ENCODE measurements at regions not wholly inside any gene's neighbourhood (a gene's known extent, or its start where the extent isn't known, plus 50 kb on each side); places are given as distances from the start of the nearest gene placed in this dataset.

GRCh38 chr17:59504821-59505220 is 60.6 kb upstream of the DHX40 start:
- Histone ChIP-seq H2BK15ac (ENCODE audit: low read length) (no peak overlapping the region), H3K4ac (ENCODE audit: low read length) (no peak overlapping the region), H3K4me2 (ENCODE audit: insufficient read depth, low read length, poor library complexity, severe bottlenecking) (no peak overlapping the region), H3K9ac (ENCODE audit: low read depth, low read length, poor library complexity) (no peak overlapping the region), H3K36me3 (replicated peaks in 1 of 2; ENCODE audit: control insufficient read depth in 2 of 2, insufficient read depth in 2 of 2, low read length in 2 of 2) (no peaks in the 10 kb centered on the region), H3K14ac (ENCODE audit: low read length) (no peak overlapping the region), H3K4me3 (ENCODE audit: low read length in 2 of 2) (no peak overlapping the region), H2AFZ (ENCODE audit: low read length) (no peak overlapping the region), H2BK5ac (ENCODE audit: low read length) (no peak overlapping the region), H2BK12ac (ENCODE audit: low read length) (no peak overlapping the region), H4K8ac (ENCODE audit: low read depth, low read length) (no peak overlapping the region), H3K23ac (ENCODE audit: low read depth, low read length, poor library complexity) (no peak overlapping the region), H3K27me3 (ENCODE audit: control insufficient read depth in 3 of 3, insufficient read depth in 3 of 3, low read depth in 1 of 3, low read length in 3 of 3) (peaks cover 0 to 7% (median 0%) of the 10 kb centered on the region in 3 experiments), H3K9me3 (replicated peaks in 1 of 2; ENCODE audit: control insufficient read depth in 2 of 2, insufficient read depth in 1 of 2, low read depth in 1 of 2, low read length in 2 of 2) (no peaks in the 10 kb centered on the region), H2BK120ac (ENCODE audit: low read depth, low read length) (no peak overlapping the region), H3K18ac (ENCODE audit: low read length) (no peak overlapping the region), H3K4me1 (ENCODE audit: control insufficient read depth in 2 of 2, insufficient read depth in 1 of 2, low read depth in 1 of 2, low read length in 2 of 2) (peaks cover 2 to 4% of the 10 kb centered on the region in 2 donors), H4K91ac (ENCODE audit: low read depth, low read length, poor library complexity) (no peak overlapping the region), H3K79me1 (ENCODE audit: low read depth, low read length) (no peaks in the 10 kb centered on the region), H2AK5ac (ENCODE audit: low read depth, low read length) (no peak overlapping the region), H3K27ac (replicated peaks; ENCODE audit: low read length) (no peak overlapping the region)
- WGBS, 2 donors (ENCODE audit: extremely low coverage in 2 of 2, insufficient read length in 2 of 2, insufficient replicate concordance in 1 of 2) = no CpG with 5 or more reads among the region's 4 CpGs
- no peak for DNase-seq (ENCODE audit: low spot score)

GRCh38 chr17:59505610-59506276 is 59.7 kb upstream of the DHX40 start:
- Histone ChIP-seq H3K4me2 (ENCODE audit: insufficient read depth, low read length, poor library complexity, severe bottlenecking) (no peak overlapping the region), H3K9me3 (replicated peaks in 1 of 2; ENCODE audit: control insufficient read depth in 2 of 2, insufficient read depth in 1 of 2, low read depth in 1 of 2, low read length in 2 of 2) (no peaks in the 10 kb centered on the region), H2BK12ac (ENCODE audit: low read length) (no peak overlapping the region)

GRCh38 chr17:59506894-59507726 is 58.3 kb upstream of the DHX40 start:
- peaks cover 0 to 7% (median 0%) of the 10 kb centered on the region in 3 experiments for H3K27me3 ChIP-seq (ENCODE audit: control insufficient read depth in 3 of 3, insufficient read depth in 3 of 3, low read depth in 1 of 3, low read length in 3 of 3)

More at GRCh38 chr17:59505610-59506276, 59.7 kb upstream of the DHX40 start:
- Histone ChIP-seq H2AK5ac (ENCODE audit: low read depth, low read length) (no peak overlapping the region), H3K27ac (replicated peaks; ENCODE audit: low read length) (no peak overlapping the region), H2BK5ac (ENCODE audit: low read length) (no peak overlapping the region), H3K18ac (ENCODE audit: low read length) (no peak overlapping the region), H3K36me3 (replicated peaks in 1 of 2; ENCODE audit: control insufficient read depth in 2 of 2, insufficient read depth in 2 of 2, low read length in 2 of 2) (no peaks in the 10 kb centered on the region), H3K4me3 (ENCODE audit: low read length in 2 of 2) (no peak overlapping the region), H3K14ac (ENCODE audit: low read length) (no peak overlapping the region), H4K91ac (ENCODE audit: low read depth, low read length, poor library complexity) (no peak overlapping the region), H3K4ac (ENCODE audit: low read length) (no peak overlapping the region), H2BK120ac (ENCODE audit: low read depth, low read length) (no peak overlapping the region), H2AFZ (ENCODE audit: low read length) (no peak overlapping the region), H4K8ac (ENCODE audit: low read depth, low read length) (no peak overlapping the region), H3K9ac (ENCODE audit: low read depth, low read length, poor library complexity) (no peak overlapping the region), H3K79me1 (ENCODE audit: low read depth, low read length) (no peaks in the 10 kb centered on the region), H3K4me1 (ENCODE audit: control insufficient read depth in 2 of 2, insufficient read depth in 1 of 2, low read depth in 1 of 2, low read length in 2 of 2) (peaks cover 2 to 4% of the 10 kb centered on the region in 2 donors), H3K23ac (ENCODE audit: low read depth, low read length, poor library complexity) (no peak overlapping the region), H3K27me3 (ENCODE audit: control insufficient read depth in 3 of 3, insufficient read depth in 3 of 3, low read depth in 1 of 3, low read length in 3 of 3) (peaks cover 0 to 7% (median 0%) of the 10 kb centered on the region in 3 experiments), H2BK15ac (ENCODE audit: low read length) (no peak overlapping the region)
- no CpG with 5 or more reads among the region's 4 CpGs for WGBS, 2 donors (ENCODE audit: extremely low coverage in 2 of 2, insufficient read length in 2 of 2, insufficient replicate concordance in 1 of 2)
- no peak for DNase-seq (ENCODE audit: low spot score)

GRCh38 chr17:59508999-59509625 is 56.3 kb upstream of the DHX40 start:
- Histone ChIP-seq H3K14ac (ENCODE audit: low read length) (no peak overlapping the region), H3K18ac (ENCODE audit: low read length) (no peak overlapping the region), H2BK5ac (ENCODE audit: low read length) (no peak overlapping the region), H4K8ac (ENCODE audit: low read depth, low read length) (no peak overlapping the region), H3K9ac (ENCODE audit: low read depth, low read length, poor library complexity) (no peak overlapping the region), H2AFZ (ENCODE audit: low read length) (no peak overlapping the region), H3K4me2 (ENCODE audit: insufficient read depth, low read length, poor library complexity, severe bottlenecking) (no peak overlapping the region), H3K9me3 (replicated peaks in 1 of 2; ENCODE audit: control insufficient read depth in 2 of 2, insufficient read depth in 1 of 2, low read depth in 1 of 2, low read length in 2 of 2) (no peaks in the 10 kb centered on the region), H3K4ac (ENCODE audit: low read length) (no peak overlapping the region), H3K4me1 (ENCODE audit: control insufficient read depth in 2 of 2, insufficient read depth in 1 of 2, low read depth in 1 of 2, low read length in 2 of 2) (peaks cover 0 to 2% of the 10 kb centered on the region in 2 donors), H3K27ac (replicated peaks; ENCODE audit: low read length) (no peak overlapping the region), H3K4me3 (ENCODE audit: low read length in 2 of 2) (no peak overlapping the region), H3K27me3 (ENCODE audit: control insufficient read depth in 3 of 3, insufficient read depth in 3 of 3, low read depth in 1 of 3, low read length in 3 of 3) (peaks cover 0 to 7% (median 0%) of the 10 kb centered on the region in 3 experiments), H3K23ac (ENCODE audit: low read depth, low read length, poor library complexity) (no peak overlapping the region), H2BK12ac (ENCODE audit: low read length) (no peak overlapping the region), H2AK5ac (ENCODE audit: low read depth, low read length) (no peak overlapping the region), H2BK15ac (ENCODE audit: low read length) (no peak overlapping the region), H3K79me1 (ENCODE audit: low read depth, low read length) (no peaks in the 10 kb centered on the region), H3K36me3 (replicated peaks in 1 of 2; ENCODE audit: control insufficient read depth in 2 of 2, insufficient read depth in 2 of 2, low read length in 2 of 2) (no peaks in the 10 kb centered on the region), H4K91ac (ENCODE audit: low read depth, low read length, poor library complexity) (no peak overlapping the region), H2BK120ac (ENCODE audit: low read depth, low read length) (no peak overlapping the region)
- WGBS, 2 donors (ENCODE audit: extremely low coverage in 2 of 2, insufficient read length in 2 of 2, insufficient replicate concordance in 1 of 2) = no CpG with 5 or more reads among the region's 7 CpGs
- no peak for DNase-seq (ENCODE audit: low spot score)

More at GRCh38 chr17:59506894-59507726, 58.3 kb upstream of the DHX40 start:
- DNase-seq (ENCODE audit: low spot score) = no peak
- H3K79me1 ChIP-seq (ENCODE audit: low read depth, low read length) = no peaks in the 10 kb centered on the region
- peaks cover 0 to 2% of the 10 kb centered on the region in 2 donors for H3K4me1 ChIP-seq (ENCODE audit: control insufficient read depth in 2 of 2, insufficient read depth in 1 of 2, low read depth in 1 of 2, low read length in 2 of 2)
- no peak overlapping the region for H2BK120ac ChIP-seq (ENCODE audit: low read depth, low read length)
- H3K36me3 ChIP-seq (replicated peaks in 1 of 2; ENCODE audit: control insufficient read depth in 2 of 2, insufficient read depth in 2 of 2, low read length in 2 of 2) = no peaks in the 10 kb centered on the region
- no peak overlapping the region for H2BK5ac ChIP-seq (ENCODE audit: low read length)
- no peak overlapping the region for H3K9ac ChIP-seq (ENCODE audit: low read depth, low read length, poor library complexity)
- no peak overlapping the region for H2AK5ac ChIP-seq (ENCODE audit: low read depth, low read length)
- H3K4me3 ChIP-seq (ENCODE audit: low read length in 2 of 2) = no peak overlapping the region
- H3K4me2 ChIP-seq (ENCODE audit: insufficient read depth, low read length, poor library complexity, severe bottlenecking) = no peak overlapping the region
- no peak overlapping the region for H2BK12ac ChIP-seq (ENCODE audit: low read length)
- no peak overlapping the region for H3K23ac ChIP-seq (ENCODE audit: low read depth, low read length, poor library complexity)
- no peak overlapping the region for H2BK15ac ChIP-seq (ENCODE audit: low read length)
- H3K9me3 ChIP-seq (replicated peaks in 1 of 2; ENCODE audit: control insufficient read depth in 2 of 2, insufficient read depth in 1 of 2, low read depth in 1 of 2, low read length in 2 of 2) = no peaks in the 10 kb centered on the region
- H3K27ac ChIP-seq (replicated peaks; ENCODE audit: low read length) = no peak overlapping the region
- no peak overlapping the region for H4K91ac ChIP-seq (ENCODE audit: low read depth, low read length, poor library complexity)
- H3K14ac ChIP-seq (ENCODE audit: low read length) = no peak overlapping the region
- no CpG with 5 or more reads among the region's 9 CpGs for WGBS, 2 donors (ENCODE audit: extremely low coverage in 2 of 2, insufficient read length in 2 of 2, insufficient replicate concordance in 1 of 2)
- no peak overlapping the region for H4K8ac ChIP-seq (ENCODE audit: low read depth, low read length)
- H2AFZ ChIP-seq (ENCODE audit: low read length) = no peak overlapping the region
- no peak overlapping the region for H3K4ac ChIP-seq (ENCODE audit: low read length)
- H3K18ac ChIP-seq (ENCODE audit: low read length) = no peak overlapping the region
